HFF-Myc (cell line): ENCODE measurements at regions not wholly inside any gene's neighbourhood (a gene's known extent, or its start where the extent isn't known, plus 50 kb on each side); places are given as distances from the start of the nearest gene placed in this dataset.
"Not testable (repeated sequence)": the region's sequence is repeated elsewhere in the genome, so short reads cannot be mapped to it uniquely, and the experiment has no call there.

ENCODE experiments used
- DNase-seq: peaks from one replicate; pipeline ENCODE4 v3.0.0-alpha.2; 2011; ENCODE audit warnings: low read depth; ENCODE audit errors: extremely low read depth
- H3K4me3 ChIP-seq: replicated peaks from 2 replicates; pipeline ENCODE4 v1.5.1; 2011; ENCODE audit warnings: low read depth, mild to moderate bottlenecking, control low read depth, low read length
- TF ChIP-seq, protein P1 (sequence below): IDR thresholded peaks from 2 replicates; pipeline ENCODE4 v1.5.1; 2012; ENCODE audit warnings: mild to moderate bottlenecking, low read depth, low read length, control low read depth; ENCODE audit errors: missing control alignments

DNA sequence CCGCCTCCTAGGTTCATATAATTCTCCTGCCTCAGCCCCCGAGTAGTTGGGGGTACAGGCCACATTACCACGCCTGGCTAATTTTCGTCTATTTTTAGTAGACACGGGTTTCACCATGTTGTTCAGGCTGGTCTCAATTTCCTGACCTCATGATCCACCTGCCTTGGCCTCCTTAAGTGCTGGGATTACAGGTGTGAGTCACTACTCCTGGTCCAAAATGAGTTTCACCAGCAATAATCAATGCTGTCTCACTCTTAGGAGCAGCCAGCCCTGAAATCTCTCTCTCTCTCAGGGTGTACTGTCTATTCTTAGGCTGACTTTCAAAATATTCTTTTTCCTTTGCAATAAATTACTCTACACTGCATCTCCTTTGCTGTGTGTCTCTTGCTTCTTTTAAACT, 177.5 kb upstream of the HSFY2 start:
- TF ChIP-seq, protein P1, sequence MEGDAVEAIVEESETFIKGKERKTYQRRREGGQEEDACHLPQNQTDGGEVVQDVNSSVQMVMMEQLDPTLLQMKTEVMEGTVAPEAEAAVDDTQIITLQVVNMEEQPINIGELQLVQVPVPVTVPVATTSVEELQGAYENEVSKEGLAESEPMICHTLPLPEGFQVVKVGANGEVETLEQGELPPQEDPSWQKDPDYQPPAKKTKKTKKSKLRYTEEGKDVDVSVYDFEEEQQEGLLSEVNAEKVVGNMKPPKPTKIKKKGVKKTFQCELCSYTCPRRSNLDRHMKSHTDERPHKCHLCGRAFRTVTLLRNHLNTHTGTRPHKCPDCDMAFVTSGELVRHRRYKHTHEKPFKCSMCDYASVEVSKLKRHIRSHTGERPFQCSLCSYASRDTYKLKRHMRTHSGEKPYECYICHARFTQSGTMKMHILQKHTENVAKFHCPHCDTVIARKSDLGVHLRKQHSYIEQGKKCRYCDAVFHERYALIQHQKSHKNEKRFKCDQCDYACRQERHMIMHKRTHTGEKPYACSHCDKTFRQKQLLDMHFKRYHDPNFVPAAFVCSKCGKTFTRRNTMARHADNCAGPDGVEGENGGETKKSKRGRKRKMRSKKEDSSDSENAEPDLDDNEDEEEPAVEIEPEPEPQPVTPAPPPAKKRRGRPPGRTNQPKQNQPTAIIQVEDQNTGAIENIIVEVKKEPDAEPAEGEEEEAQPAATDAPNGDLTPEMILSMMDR = no peak
- no peak for DNase-seq
- H3K4me3 ChIP-seq = no peak overlapping the region

DNA sequence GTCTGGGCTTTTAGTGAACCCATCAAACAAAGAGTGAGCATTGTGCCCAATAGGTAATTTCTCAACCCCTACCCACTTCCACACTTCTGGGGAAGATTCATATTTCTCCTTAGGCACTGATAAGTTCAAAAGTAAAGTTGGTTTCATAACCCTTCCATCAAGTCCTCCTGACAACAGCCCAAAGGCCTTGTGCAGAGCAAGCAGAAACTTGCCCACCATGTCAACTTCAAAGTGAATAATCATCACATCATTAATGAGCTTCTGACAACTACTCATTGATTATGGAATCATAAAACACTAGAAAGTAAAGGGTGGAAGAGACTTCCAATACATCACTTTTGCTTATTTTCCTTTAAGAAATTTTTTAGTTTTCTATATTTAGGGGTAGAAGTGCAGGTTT, 163.3 kb upstream of the HSFY2 start:
- TF ChIP-seq, protein P1 = no peak
- no peak overlapping the region for H3K4me3 ChIP-seq
- DNase-seq = no peak

DNA sequence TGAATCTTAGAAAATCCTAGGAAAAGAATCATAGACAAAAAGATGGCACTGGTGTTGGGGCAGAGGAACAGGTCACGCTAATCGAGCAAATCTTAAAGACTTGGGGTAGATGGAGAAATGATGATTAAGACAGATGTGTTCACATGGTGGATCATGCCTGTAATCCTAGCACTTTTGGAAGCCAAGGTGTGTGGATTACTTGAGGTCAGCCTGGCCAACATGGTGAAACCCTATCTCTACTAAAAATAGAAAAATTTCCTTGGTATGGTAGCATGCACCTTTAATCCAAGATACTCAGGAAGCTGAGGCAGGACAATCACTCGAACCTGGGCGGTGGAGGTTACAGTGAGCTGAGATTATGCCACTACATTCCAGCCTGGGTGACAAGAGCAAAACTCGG, 145.7 kb upstream of the HSFY2 start:
- DNase-seq = no peak
- TF ChIP-seq, protein P1 = no peak

DNA sequence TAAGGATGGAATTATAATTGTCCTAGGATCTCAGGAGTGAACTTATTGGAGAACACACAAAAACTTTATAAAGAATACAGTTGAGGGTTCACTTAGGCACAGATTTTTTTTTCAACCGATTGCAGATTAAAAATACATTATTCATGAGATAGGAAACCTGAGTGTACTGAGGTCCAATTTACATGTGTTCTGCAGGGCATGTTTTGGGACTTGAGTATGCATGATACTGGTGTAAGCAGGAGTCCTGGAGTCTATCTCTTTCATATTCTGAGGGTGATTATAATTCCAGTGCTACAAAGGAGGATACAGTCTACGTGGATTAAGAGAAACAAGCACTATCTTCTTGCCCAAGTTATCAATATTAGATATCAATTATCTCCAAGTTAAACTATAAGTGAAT, 139.3 kb upstream of the HSFY2 start:
- no peak for DNase-seq
- H3K4me3 ChIP-seq = no peak overlapping the region
- TF ChIP-seq, protein P1 = no peak

More for the DNA sequence above, 145.7 kb upstream of the HSFY2 start:
- H3K4me3 ChIP-seq = no peak overlapping the region

DNA sequence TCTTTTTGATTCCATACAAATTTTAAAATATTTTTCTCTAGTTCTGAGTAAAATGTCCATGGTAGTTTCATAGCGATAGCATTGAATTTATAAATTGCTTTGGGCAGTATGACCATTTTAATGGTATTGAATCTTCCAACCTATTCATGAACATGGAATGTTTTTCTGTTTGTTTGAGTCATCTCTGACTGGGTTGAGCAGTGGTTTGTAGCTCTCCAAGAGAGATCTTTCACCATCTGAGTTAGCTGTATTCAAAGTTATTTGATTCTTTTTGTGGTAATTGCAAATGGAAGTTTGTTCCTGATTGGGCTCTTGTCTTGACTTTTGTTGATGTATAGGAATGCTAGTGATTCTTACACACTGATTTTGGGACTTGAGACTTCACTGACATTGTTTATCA, 136.3 kb upstream of the HSFY2 start:
- TF ChIP-seq, protein P1 = no peak
- no peak for DNase-seq

DNA sequence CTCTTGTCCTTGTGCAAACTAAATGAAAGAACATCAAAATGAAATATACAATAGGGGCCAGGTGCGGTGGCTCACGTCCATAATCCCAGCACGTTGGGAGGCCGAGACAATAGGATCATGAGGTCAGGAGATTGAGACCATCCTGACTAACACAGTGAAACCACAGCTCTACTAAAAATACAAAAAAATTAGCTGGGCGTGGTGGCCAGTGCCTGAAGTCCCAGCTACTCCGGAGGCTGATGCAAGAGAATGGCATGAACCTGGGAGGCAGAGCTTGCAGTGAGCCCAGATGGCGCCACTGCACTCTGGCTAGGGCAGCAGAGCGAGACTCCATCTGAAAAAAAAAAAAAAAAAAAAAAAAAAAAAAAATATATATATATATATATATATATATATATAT, 132.7 kb upstream of the HSFY2 start:
- DNase-seq, H3K4me3 ChIP-seq: not testable (repeated sequence)

More for the DNA sequence above, 136.3 kb upstream of the HSFY2 start:
- H3K4me3 ChIP-seq = no peak overlapping the region

DNA sequence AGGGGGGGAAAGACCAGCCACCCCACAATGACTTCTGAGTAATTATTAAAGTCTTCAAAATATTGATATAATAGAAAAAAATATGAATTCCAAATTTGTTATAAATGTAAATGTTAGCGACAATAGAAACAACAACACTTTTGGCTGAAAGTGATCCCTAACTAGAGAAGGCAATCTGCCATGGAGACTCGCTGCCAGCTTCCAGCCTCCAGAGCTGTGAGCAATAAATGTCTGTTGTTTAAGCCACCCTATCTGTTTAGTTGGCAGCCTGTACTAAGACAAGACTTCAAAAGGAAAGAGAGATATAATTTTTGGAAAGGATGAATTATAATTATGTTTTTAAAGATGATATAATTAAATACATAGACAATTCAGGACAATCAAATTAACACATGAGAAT, 130.8 kb upstream of the HSFY2 start:
- no peak for DNase-seq
- no peak overlapping the region for H3K4me3 ChIP-seq
- TF ChIP-seq, protein P1 = no peak

DNA sequence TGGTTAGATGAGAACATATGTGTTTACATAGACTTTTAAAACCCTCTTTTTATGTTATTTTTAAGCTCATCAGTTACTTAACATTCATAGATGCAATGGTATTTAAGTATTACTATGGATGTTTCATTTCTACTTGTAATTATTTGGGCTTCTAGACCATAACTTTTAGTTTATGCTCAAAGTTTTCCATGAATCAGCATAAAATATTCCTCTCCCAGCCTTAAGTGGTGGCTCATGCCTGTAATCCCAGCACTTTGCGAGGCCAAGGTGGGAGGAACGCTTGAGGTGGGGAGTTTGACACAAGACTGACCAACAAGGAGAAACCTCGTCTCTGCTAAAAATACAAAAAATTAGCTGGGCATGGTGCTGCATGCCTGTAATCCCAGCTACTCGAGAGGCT, 118.5 kb upstream of the HSFY2 start:
- no peak overlapping the region for H3K4me3 ChIP-seq
- DNase-seq = no peak
- TF ChIP-seq, protein P1 = no peak
